HG02885 (cell line): ENCODE measurements at regions not wholly inside any gene's neighbourhood (a gene's known extent, or its start where the extent isn't known, plus 50 kb on each side); places are given as distances from the start of the nearest gene placed in this dataset.

Source experiments
- ATAC-seq: cut with Tn5 transposase; IDR thresholded peaks from one replicate; pipeline ENCODE4 v1.9.1; 2021; ENCODE audit warnings: mild to moderate bottlenecking; ENCODE audit not compliant: unreplicated experiment, poor library complexity

DNA sequence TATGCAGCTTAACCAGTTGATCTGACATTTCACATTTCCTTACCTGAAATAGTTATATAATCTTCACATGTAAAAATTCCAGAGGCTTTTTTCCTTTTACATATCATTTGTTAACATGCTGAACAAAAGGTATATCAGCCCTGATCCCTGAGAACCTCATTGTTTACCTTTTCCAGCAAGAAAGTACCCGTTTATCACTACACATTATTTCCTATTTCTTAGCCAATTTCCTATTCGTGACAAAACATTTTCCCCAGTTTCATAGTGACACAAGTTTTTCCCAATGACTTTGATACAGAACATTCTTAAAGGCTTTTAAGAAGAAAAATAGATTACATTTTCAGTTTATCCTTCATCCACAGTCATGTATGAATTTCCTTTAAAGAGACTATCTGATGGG lies 86.6 kb upstream of the DKK2 start:
- no peak for ATAC-seq

DNA sequence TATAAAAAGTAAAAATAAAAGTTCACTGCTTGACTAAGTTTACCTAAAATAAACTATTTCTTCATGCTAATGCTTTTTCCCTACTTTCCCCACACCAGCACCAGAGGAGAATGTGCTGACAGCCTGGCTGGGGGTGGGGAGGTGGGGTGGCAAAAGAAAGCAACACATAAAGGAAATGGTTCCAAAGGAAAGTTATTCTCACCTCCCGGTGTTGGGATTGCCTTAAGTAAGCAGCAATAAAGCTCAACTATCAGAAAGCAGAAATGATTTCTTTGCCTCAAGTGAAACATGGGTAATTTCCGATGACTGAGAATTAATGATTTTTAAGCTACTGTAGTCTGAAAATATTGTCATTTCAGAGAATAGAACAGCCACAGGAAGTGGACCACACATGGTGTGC lies 84.5 kb upstream of the DKK2 start:
- no peak for ATAC-seq

DNA sequence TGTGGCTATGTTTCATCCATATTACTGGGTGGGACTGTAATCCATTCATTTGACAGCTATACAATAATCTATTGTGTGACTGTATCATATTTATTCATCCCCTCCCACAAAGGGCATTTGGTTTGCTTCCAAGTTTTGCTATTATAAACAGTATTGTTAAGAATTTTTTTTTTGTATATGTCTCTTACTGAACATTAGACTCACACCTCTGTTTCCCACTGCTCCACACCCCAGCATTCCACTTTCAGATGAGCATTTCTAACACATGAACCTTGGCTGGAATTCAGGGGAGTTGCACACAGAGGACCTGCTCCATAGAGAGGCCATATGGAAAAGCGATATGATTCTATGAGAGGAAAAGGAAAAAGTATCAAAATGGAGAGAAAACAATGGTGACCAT lies 81.6 kb upstream of the DKK2 start:
- no peak for ATAC-seq

DNA sequence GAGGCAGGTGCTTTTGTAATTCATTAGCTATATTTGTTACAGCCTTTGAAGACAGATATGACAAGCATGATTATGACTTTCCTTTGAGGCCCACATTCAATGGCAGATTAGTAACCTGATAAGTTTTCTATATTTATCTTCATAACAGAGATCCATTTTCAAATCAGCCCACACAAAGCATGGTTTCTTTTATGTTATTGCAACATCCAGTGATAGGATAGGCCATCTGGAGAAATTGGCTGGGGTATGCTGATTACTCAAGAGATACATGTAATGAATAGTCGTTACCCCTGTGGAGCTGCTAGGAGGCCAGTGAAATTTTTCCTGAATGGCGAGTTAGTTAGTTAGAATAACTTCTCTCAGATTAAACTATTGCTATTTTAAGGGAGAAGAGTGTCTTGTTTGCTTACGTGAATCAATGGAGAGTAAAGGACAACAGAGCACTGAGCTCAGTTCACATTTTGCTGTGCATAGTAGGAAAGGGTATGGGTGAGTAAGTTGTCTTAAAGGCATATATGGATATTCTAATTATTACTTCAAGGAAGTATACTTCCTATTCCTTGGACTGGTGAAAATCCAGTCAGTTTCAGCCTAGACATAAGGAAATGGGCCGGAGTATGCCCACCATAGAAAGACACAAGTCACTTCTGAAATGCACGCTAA lies 79.2 kb upstream of the DKK2 start:
- no peak for ATAC-seq

GRCh38 chr4:107114059-107114458 lies 77.9 kb upstream of the DKK2 start:
- ATAC-seq: no peak

GRCh38 chr4:107098401-107098800 lies 62.3 kb upstream of the DKK2 start:
- ATAC-seq: no peak

GRCh38 chr4:107094976-107095375 lies 58.9 kb upstream of the DKK2 start:
- ATAC-seq: no peak

- ATAC-seq: peak; percentile 92
These were observed 58.2 kb upstream of the DKK2 start for GRCh38 chr4:107094332-107094731.
